ENCODE measurements at regions not wholly inside any gene's neighbourhood (a gene's known extent, or its start where the extent isn't known, plus 50 kb on each side); places are given as distances from the start of the nearest gene placed in this dataset.

- no peak for TF ChIP-seq PREB (CRISPR knock-in tag; IDR thresholded peaks at IDR 0.05)
- no peak for TF ChIP-seq PRDM15 (CRISPR knock-in tag; IDR thresholded peaks at IDR 0.05)
- no peak for TF ChIP-seq POLR2AphosphoS2 (IDR thresholded peaks at IDR 0.05; ENCODE audit: low read depth, low read length)
- TF ChIP-seq BRF2 (CRISPR knock-in tag; IDR thresholded peaks at IDR 0.05), result no peak
Measured at GRCh38 chr2:236512902-236513435, 56.7 kb upstream of the ACKR3 start.
